HEK293 (cell line): ENCODE measurements at regions not wholly inside any gene's neighbourhood (a gene's known extent, or its start where the extent isn't known, plus 50 kb on each side); places are given as distances from the start of the nearest gene placed in this dataset.

Experiments
- CTCF ChIA-PET: fragments of 350-600 bp; formaldehyde crosslinking; extraction: SDS; loops from one replicate; lab custom pipeline; 2021; ENCODE audit warnings: antibody characterized with exemption; lab: Yijun Ruan, JAX
- POLR2A ChIA-PET: fragments of 300-600 bp; formaldehyde crosslinking; extraction: SDS; loops from one replicate; lab custom pipeline; 2020; ENCODE audit warnings: antibody characterized with exemption, inconsistent platforms; lab: Yijun Ruan, JAX
- H3K27ac ChIP-seq: fragments of 200-500 bp; sonication (Bioruptor generic); 2 replicates; pipeline ENCODE4 v1.5.1; 2014; ENCODE audit warnings: low read depth, low read length, control low read depth, inconsistent platforms; ENCODE audit errors: extremely low read depth
- H3K36me3 ChIP-seq, 2 experiments: fragments of 200-500 bp in 1 of 2; sonication (Bioruptor generic) in 1 of 2; 1 replicate in 1 of 2; 2 replicates in 1 of 2; pipeline ENCODE4 v1.5.1; 2014 to 2017; ENCODE audit warnings: inconsistent platforms in 2 of 2, low read length in 2 of 2; ENCODE audit not compliant: control insufficient read depth in 2 of 2, insufficient read depth in 1 of 2
- H3K4me1 ChIP-seq: fragments of 200-500 bp; sonication (Bioruptor generic); 2 replicates; pipeline ENCODE4 v1.5.1; 2014; ENCODE audit warnings: mild to moderate bottlenecking, low read length, inconsistent platforms; ENCODE audit not compliant: control insufficient read depth, insufficient read depth
- H3K4me3 ChIP-seq: 2 replicates; pipeline ENCODE4 v1.5.1; 2011; ENCODE audit warnings: low read depth, mild to moderate bottlenecking, control low read depth, low read length, moderate library complexity
- H3K9me3 ChIP-seq: fragments of 200-500 bp; sonication (Bioruptor generic); 2 replicates; pipeline ENCODE4 v1.5.1; 2014; ENCODE audit warnings: low read depth, low read length, inconsistent platforms; ENCODE audit not compliant: control insufficient read depth, insufficient read depth
- GFI1B ChIP-seq: fragments of 450-650 bp; formaldehyde crosslinking; IDR thresholded peaks from 2 replicates; pipeline ENCODE4 v1.5.1; 2016; ENCODE audit warnings: missing biosample characterization, missing genetic modification characterization
- GLIS1 ChIP-seq: fragments of 450-650 bp; formaldehyde crosslinking; IDR thresholded peaks from 2 replicates; pipeline ENCODE4 v1.5.1; 2016; ENCODE audit warnings: missing biosample characterization, missing genetic modification characterization
- SP7 ChIP-seq: fragments of 450-650 bp; formaldehyde crosslinking; IDR thresholded peaks from 2 replicates; pipeline ENCODE4 v1.5.1; 2016; ENCODE audit warnings: missing biosample characterization, missing genetic modification characterization
- ZBTB17 ChIP-seq: fragments of 450-650 bp; formaldehyde crosslinking; IDR thresholded peaks from 2 replicates; pipeline ENCODE4 v1.5.1; 2016; ENCODE audit warnings: missing biosample characterization, missing genetic modification characterization
- ZEB2 ChIP-seq: fragments of 450-650 bp; formaldehyde crosslinking; IDR thresholded peaks from 2 replicates; pipeline ENCODE4 v1.5.1; 2016; ENCODE audit warnings: missing biosample characterization, missing genetic modification characterization
- ZNF184 ChIP-seq: fragments of 450-650 bp; IDR thresholded peaks from 2 replicates; pipeline ENCODE4 v1.5.1; 2018; ENCODE audit warnings: missing biosample characterization, mild to moderate bottlenecking, missing genetic modification characterization
- ZNF221 ChIP-seq: fragments of 450-650 bp; formaldehyde crosslinking; IDR thresholded peaks from 2 replicates; pipeline ENCODE4 v1.5.1; 2017; ENCODE audit warnings: missing biosample characterization, missing genetic modification characterization, borderline replicate concordance
- ZNF292 ChIP-seq: fragments of 450-650 bp; formaldehyde crosslinking; IDR thresholded peaks from 2 replicates; pipeline ENCODE4 v1.5.1; 2016; ENCODE audit warnings: low read depth, missing biosample characterization, missing genetic modification characterization, borderline replicate concordance
- ZNF560 ChIP-seq: fragments of 450-650 bp; formaldehyde crosslinking; IDR thresholded peaks from 2 replicates; pipeline ENCODE4 v1.5.1; 2017; ENCODE audit warnings: missing biosample characterization, missing genetic modification characterization, borderline replicate concordance
- ZNF629 ChIP-seq: fragments of 450-650 bp; formaldehyde crosslinking; IDR thresholded peaks from 2 replicates; pipeline ENCODE4 v1.5.1; 2017; ENCODE audit warnings: missing biosample characterization, missing genetic modification characterization
- ZNF791 ChIP-seq: fragments of 450-650 bp; formaldehyde crosslinking; IDR thresholded peaks from 2 replicates; pipeline ENCODE4 v1.5.1; 2016; ENCODE audit warnings: missing biosample characterization, missing genetic modification characterization
- TF ChIP-seq, protein P1 (sequence below): fragments of 450-650 bp; formaldehyde crosslinking; optimal IDR thresholded peaks from 2 replicates; pipeline ENCODE3; 2016; ENCODE audit warnings: missing biosample characterization, mild to moderate bottlenecking, missing genetic modification characterization
- TF ChIP-seq, protein P2 (sequence below): fragments of 450-650 bp; formaldehyde crosslinking; IDR thresholded peaks from 2 replicates; pipeline ENCODE4 v1.5.1; 2016; ENCODE audit warnings: missing biosample characterization, missing genetic modification characterization
- TF ChIP-seq, protein P3 (sequence below): fragments of 450-650 bp; formaldehyde crosslinking; IDR thresholded peaks from 2 replicates; pipeline ENCODE4 v1.5.1; 2016; ENCODE audit warnings: missing biosample characterization, missing genetic modification characterization
- TF ChIP-seq, protein P4 (sequence below): fragments of 450-650 bp; formaldehyde crosslinking; IDR thresholded peaks from 2 replicates; pipeline ENCODE4 v1.5.1; 2016; ENCODE audit warnings: missing biosample characterization, missing genetic modification characterization, low read depth
- TF ChIP-seq, protein P5 (sequence below): fragments of 450-650 bp; formaldehyde crosslinking; IDR thresholded peaks from 2 replicates; pipeline ENCODE4 v1.5.1; 2016; ENCODE audit warnings: missing biosample characterization, missing genetic modification characterization, borderline replicate concordance

DNA sequence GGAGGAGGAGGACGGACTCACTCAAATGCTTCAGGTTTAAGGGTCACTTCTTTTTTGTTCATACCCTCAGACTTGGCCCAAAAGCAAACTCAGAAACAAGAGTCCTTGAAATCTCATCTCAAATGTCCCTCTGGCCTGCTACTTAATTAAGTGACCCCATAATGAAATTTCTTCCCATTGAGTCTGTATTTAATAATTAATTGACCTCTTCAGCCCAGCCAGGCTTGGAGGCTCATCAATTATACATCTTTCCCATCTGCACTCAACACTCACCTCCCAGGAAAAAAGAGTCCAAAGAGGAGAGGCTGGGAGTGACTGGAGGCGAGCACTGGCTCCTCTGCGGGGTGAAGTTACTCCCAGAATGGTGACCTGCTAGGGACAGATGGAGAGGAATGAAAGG is 90.5 kb upstream of the EYA2 start (continued):
- TF ChIP-seq ZEB2 (tag by site-specific recombination) (no peak), SP7 (no peak), GFI1B (no peak)
- TF ChIP-seq, protein P1, sequence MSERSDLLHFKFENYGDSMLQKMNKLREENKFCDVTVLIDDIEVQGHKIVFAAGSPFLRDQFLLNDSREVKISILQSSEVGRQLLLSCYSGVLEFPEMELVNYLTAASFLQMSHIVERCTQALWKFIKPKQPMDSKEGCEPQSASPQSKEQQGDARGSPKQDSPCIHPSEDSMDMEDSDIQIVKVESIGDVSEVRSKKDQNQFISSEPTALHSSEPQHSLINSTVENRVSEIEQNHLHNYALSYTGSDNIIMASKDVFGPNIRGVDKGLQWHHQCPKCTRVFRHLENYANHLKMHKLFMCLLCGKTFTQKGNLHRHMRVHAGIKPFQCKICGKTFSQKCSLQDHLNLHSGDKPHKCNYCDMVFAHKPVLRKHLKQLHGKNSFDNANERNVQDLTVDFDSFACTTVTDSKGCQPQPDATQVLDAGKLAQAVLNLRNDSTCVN (tag by site-specific recombination), result no peak
- TF ChIP-seq, protein P2, sequence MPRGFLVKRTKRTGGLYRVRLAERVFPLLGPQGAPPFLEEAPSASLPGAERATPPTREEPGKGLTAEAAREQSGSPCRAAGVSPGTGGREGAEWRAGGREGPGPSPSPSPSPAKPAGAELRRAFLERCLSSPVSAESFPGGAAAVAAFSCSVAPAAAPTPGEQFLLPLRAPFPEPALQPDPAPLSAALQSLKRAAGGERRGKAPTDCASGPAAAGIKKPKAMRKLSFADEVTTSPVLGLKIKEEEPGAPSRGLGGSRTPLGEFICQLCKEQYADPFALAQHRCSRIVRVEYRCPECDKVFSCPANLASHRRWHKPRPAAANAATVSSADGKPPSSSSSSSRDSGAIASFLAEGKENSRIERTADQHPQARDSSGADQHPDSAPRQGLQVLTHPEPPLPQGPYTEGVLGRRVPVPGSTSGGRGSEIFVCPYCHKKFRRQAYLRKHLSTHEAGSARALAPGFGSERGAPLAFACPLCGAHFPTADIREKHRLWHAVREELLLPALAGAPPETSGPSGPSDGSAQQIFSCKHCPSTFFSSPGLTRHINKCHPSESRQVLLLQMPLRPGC (tag by site-specific recombination), result no peak
- TF ChIP-seq, protein P3, sequence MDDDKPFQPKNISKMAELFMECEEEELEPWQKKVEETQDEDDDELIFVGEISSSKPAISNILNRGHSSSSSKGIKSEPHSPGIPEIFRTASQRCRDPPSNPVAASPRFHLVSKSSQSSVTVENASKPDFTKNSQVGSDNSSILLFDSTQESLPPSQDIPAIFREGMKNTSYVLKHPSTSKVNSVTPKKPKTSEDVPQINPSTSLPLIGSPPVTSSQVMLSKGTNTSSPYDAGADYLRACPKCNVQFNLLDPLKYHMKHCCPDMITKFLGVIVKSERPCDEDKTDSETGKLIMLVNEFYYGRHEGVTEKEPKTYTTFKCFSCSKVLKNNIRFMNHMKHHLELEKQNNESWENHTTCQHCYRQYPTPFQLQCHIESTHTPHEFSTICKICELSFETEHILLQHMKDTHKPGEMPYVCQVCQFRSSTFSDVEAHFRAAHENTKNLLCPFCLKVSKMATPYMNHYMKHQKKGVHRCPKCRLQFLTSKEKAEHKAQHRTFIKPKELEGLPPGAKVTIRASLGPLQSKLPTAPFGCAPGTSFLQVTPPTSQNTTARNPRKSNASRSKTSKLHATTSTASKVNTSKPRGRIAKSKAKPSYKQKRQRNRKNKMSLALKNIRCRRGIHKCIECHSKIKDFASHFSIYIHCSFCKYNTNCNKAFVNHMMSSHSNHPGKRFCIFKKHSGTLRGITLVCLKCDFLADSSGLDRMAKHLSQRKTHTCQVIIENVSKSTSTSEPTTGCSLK (tag by site-specific recombination), result no peak
- TF ChIP-seq, protein P4, sequence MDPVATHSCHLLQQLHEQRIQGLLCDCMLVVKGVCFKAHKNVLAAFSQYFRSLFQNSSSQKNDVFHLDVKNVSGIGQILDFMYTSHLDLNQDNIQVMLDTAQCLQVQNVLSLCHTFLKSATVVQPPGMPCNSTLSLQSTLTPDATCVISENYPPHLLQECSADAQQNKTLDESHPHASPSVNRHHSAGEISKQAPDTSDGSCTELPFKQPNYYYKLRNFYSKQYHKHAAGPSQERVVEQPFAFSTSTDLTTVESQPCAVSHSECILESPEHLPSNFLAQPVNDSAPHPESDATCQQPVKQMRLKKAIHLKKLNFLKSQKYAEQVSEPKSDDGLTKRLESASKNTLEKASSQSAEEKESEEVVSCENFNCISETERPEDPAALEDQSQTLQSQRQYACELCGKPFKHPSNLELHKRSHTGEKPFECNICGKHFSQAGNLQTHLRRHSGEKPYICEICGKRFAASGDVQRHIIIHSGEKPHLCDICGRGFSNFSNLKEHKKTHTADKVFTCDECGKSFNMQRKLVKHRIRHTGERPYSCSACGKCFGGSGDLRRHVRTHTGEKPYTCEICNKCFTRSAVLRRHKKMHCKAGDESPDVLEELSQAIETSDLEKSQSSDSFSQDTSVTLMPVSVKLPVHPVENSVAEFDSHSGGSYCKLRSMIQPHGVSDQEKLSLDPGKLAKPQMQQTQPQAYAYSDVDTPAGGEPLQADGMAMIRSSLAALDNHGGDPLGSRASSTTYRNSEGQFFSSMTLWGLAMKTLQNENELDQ (tag by site-specific recombination), result no peak

DNA sequence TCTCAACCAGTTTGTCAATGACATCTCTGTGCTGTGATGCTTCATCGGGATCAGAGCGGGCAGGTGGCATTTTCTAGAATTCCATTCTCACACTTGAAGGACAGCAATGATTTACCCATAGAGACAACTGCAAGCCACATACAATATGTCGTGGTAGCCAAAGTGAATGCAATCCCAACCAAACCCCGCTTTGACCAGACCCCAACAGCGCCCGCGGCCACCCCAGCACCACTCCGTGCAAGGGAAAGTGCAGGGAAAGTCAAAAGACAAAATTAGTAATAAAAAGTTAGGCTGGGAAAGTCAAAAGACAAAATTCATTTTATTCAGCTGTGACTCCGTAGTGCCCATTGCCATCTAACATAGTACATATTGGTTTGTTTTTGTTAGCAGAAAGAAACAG is 88.8 kb upstream of the EYA2 start:
- Histone ChIP-seq H3K4me1 (no peaks in the 10 kb centered on the region), H3K36me3 (no peaks in the 10 kb centered on the region), H3K27ac (no peak overlapping the region), H3K4me3 (no peak overlapping the region), H3K9me3 (no peaks in the 10 kb centered on the region)
- CTCF ChIA-PET, result interaction anchor here (0.7 kb wide), 1 partner anchor 190 kb away, joined by 4 read pairs; no protein-coding TSS in a partner anchor
- POLR2A ChIA-PET, result no interaction called here
- no peak for TF ChIP-seq GLIS1
- TF ChIP-seq, all 188 proteins: peak for 0

DNA sequence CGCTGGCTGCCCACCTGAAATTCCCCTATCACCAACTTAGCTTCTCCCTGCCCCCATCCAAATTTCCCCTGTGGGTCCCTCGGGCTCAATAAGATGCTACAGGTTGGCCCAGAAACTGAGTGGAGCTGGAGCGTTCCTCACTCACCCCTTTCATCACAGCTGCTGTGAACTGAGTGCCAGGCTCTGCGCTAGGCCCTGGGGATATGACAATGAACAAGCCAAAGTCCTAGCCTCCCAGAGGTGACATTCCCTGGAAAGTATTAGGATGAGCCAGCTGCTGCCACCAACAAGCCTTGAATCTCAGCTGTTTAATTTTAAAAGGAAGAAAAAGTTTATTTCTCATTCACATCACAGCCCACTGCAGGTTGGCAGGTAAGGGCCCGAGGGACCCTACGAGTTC is 86.6 kb upstream of the EYA2 start:
- Histone ChIP-seq H3K4me3 (no peak overlapping the region), H3K36me3 (no peaks in the 10 kb centered on the region), H3K27ac (no peak overlapping the region), H3K9me3 (no peaks in the 10 kb centered on the region), H3K4me1 (no peaks in the 10 kb centered on the region)
- TF ChIP-seq ZNF560 (tag by site-specific recombination), result no peak
- TF ChIP-seq ZBTB17 (tag by site-specific recombination), result no peak
- no peak for TF ChIP-seq ZNF292 (tag by site-specific recombination)
- TF ChIP-seq ZNF791, result no peak
- TF ChIP-seq, protein P5, sequence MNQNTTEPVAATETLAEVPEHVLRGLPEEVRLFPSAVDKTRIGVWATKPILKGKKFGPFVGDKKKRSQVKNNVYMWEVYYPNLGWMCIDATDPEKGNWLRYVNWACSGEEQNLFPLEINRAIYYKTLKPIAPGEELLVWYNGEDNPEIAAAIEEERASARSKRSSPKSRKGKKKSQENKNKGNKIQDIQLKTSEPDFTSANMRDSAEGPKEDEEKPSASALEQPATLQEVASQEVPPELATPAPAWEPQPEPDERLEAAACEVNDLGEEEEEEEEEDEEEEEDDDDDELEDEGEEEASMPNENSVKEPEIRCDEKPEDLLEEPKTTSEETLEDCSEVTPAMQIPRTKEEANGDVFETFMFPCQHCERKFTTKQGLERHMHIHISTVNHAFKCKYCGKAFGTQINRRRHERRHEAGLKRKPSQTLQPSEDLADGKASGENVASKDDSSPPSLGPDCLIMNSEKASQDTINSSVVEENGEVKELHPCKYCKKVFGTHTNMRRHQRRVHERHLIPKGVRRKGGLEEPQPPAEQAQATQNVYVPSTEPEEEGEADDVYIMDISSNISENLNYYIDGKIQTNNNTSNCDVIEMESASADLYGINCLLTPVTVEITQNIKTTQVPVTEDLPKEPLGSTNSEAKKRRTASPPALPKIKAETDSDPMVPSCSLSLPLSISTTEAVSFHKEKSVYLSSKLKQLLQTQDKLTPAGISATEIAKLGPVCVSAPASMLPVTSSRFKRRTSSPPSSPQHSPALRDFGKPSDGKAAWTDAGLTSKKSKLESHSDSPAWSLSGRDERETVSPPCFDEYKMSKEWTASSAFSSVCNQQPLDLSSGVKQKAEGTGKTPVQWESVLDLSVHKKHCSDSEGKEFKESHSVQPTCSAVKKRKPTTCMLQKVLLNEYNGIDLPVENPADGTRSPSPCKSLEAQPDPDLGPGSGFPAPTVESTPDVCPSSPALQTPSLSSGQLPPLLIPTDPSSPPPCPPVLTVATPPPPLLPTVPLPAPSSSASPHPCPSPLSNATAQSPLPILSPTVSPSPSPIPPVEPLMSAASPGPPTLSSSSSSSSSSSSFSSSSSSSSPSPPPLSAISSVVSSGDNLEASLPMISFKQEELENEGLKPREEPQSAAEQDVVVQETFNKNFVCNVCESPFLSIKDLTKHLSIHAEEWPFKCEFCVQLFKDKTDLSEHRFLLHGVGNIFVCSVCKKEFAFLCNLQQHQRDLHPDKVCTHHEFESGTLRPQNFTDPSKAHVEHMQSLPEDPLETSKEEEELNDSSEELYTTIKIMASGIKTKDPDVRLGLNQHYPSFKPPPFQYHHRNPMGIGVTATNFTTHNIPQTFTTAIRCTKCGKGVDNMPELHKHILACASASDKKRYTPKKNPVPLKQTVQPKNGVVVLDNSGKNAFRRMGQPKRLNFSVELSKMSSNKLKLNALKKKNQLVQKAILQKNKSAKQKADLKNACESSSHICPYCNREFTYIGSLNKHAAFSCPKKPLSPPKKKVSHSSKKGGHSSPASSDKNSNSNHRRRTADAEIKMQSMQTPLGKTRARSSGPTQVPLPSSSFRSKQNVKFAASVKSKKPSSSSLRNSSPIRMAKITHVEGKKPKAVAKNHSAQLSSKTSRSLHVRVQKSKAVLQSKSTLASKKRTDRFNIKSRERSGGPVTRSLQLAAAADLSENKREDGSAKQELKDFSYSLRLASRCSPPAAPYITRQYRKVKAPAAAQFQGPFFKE, result no peak
- no peak for TF ChIP-seq ZNF629
- TF ChIP-seq ZNF221, result no peak
- no peak for TF ChIP-seq ZNF184 (tag by site-specific recombination)
- CTCF ChIA-PET, result interaction anchor here (0.6 kb wide), 1 partner anchor 58 kb away, joined by 4 read pairs; no protein-coding TSS in a partner anchor
- POLR2A ChIA-PET, result no interaction called here
